Esophagus squamous epithelium (tissue), 5 donors: ENCODE measurements at regions not wholly inside any gene's neighbourhood (a gene's known extent, or its start where the extent isn't known, plus 50 kb on each side); places are given as distances from the start of the nearest gene placed in this dataset.

Experiments
- DNase-seq: peaks from one replicate; lab custom pipeline; 2025; lab: John Stamatoyannopoulos, UW
- H3K27ac ChIP-seq, 4 donors: fragments of 200-600 bp; sonication (generic); one replicate each; pipeline ENCODE4 v1.5.1; 2016 to 2019; ENCODE audit warnings: mild to moderate bottlenecking in 1 of 4
- H3K27me3 ChIP-seq, 4 donors: fragments of 200-600 bp; sonication (generic); 1 replicate in 3 of 4; 2 replicates in 1 of 4; pipeline versions ENCODE4 v1.5.1 to v1.6.0; 2017 to 2021; ENCODE audit warnings: antibody characterized with exemption in 1 of 4
- H3K36me3 ChIP-seq, 3 donors: fragments of 200-600 bp; sonication (generic); one replicate each; pipeline ENCODE4 v1.5.1; 2016 to 2019
- H3K4me1 ChIP-seq, 3 donors: fragments of 200-600 bp; sonication (generic); one replicate each; pipeline ENCODE4 v1.5.1; 2017 to 2019
- H3K4me3 ChIP-seq, 4 donors: fragments of 200-600 bp; sonication (generic); 1 replicate in 3 of 4; 2 replicates in 1 of 4; pipeline ENCODE4 v1.5.1; 2016 to 2019; ENCODE audit warnings: mild to moderate bottlenecking in 2 of 4, moderate library complexity in 1 of 4
- H3K9me3 ChIP-seq, 3 donors: fragments of 200-600 bp; sonication (generic); one replicate each; pipeline ENCODE4 v1.5.1; 2016 to 2019
- POLR2A ChIP-seq, 4 donors: fragments of 450-650 bp; IDR thresholded peaks; one replicate each; pipeline ENCODE4 v1.6.1; 2017; ENCODE audit warnings: antibody characterized with exemption in 4 of 4, mild to moderate bottlenecking in 4 of 4, moderate library complexity in 3 of 4
- WGBS, 2 donors: methylation state at CpG; one replicate each; pipeline ENCODE4 v1.1.5; 2018; 5-methylcytosine and 5-hydroxymethylcytosine counted together
- intact Hi-C: fragments of 100-400 bp; cut with DNase I; formaldehyde crosslinking; loops from one replicate; pipeline ENCODE4 v1.15.0; 2022
- TF ChIP-seq, protein P1 (sequence below), 6 experiments: fragments of 450-650 bp in 4 of 6; fragments of 200-600 bp in 2 of 6; sonication (generic) in 2 of 6; IDR thresholded peaks; one replicate each; pipeline ENCODE4 v1.5.1; 2016 to 2019; ENCODE audit warnings: antibody characterized with exemption in 6 of 6, mild to moderate bottlenecking in 4 of 6, moderate library complexity in 4 of 6
- donor health status: DM: yes; HTN: yes; CAD: no.

DNA sequence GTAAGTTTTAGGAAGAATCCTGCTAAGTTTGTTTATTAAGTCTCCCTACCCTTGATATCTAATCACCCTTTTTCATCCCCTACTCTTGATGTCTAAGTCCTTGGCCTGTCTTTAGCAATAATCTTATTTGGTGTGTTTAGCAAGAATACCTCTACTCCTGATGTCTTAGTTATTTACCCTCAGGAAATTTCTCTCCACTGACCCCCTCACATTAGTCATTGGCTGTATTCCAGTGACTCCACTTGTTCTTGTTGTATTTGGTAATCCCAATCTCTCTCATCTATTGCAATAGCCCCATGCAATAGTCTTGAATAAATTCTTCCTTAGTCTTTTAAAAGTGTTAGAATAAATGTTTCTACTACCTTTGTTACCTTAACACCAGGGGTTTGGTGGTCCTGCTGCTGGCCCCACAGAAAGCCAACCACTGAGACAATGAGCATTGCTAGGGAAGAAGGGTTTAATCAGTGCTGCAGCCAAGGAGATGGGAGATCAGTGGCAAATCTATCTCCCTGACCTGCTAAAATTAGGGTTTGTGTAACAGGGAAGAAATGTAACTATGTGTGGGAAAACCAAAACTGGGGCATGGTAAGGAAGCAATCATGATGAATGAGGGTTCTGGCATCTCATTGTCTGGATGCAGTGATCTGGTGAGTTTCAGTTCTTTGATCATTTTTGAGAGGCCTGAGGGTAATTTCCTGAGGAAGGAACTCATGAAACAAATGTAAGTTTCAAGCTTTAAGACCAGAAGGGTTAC, 236.4 kb upstream of the DAB2 start:
- H3K27ac ChIP-seq = no peak overlapping the region
- no peaks in the 10 kb centered on the region for H3K9me3 ChIP-seq
- H3K4me1 ChIP-seq = no peaks in the 10 kb centered on the region
- no peaks in the 10 kb centered on the region for H3K27me3 ChIP-seq
- no peak overlapping the region for H3K4me3 ChIP-seq
- DNase-seq = no peak
- TF ChIP-seq, protein P1, sequence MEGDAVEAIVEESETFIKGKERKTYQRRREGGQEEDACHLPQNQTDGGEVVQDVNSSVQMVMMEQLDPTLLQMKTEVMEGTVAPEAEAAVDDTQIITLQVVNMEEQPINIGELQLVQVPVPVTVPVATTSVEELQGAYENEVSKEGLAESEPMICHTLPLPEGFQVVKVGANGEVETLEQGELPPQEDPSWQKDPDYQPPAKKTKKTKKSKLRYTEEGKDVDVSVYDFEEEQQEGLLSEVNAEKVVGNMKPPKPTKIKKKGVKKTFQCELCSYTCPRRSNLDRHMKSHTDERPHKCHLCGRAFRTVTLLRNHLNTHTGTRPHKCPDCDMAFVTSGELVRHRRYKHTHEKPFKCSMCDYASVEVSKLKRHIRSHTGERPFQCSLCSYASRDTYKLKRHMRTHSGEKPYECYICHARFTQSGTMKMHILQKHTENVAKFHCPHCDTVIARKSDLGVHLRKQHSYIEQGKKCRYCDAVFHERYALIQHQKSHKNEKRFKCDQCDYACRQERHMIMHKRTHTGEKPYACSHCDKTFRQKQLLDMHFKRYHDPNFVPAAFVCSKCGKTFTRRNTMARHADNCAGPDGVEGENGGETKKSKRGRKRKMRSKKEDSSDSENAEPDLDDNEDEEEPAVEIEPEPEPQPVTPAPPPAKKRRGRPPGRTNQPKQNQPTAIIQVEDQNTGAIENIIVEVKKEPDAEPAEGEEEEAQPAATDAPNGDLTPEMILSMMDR (IDR thresholded peaks at IDR 0.05) = no peak
- TF ChIP-seq POLR2A (IDR thresholded peaks at IDR 0.05) = no peak
- intact Hi-C loops = no loop called here
- H3K36me3 ChIP-seq = no peaks in the 10 kb centered on the region

- TF ChIP-seq POLR2A (IDR thresholded peaks at IDR 0.05) = no peak
- TF ChIP-seq, protein P1 (IDR thresholded peaks at IDR 0.05) = no peak
- Histone ChIP-seq H3K4me3 (no peak overlapping the region), H3K9me3 (no peaks in the 10 kb centered on the region), H3K4me1 (no peaks in the 10 kb centered on the region), H3K27me3 (no peaks in the 10 kb centered on the region), H3K36me3 (no peaks in the 10 kb centered on the region), H3K27ac (no peak overlapping the region)
- DNase-seq = no peak
- 72 to 82% methylated on average over 1 of the region's 1 CpG for WGBS, 2 donors
- intact Hi-C loops = no loop called here
Measured at GRCh38 chr5:39660020-39660419, 235.2 kb upstream of the DAB2 start.

- intact Hi-C loops = no loop called here
- TF ChIP-seq, protein P1 (IDR thresholded peaks at IDR 0.05) = no peak
- no peak for TF ChIP-seq POLR2A (IDR thresholded peaks at IDR 0.05)
- WGBS, 2 donors = 72 to 83% methylated on average over 4 of the region's 4 CpGs
- Histone ChIP-seq H3K4me1 (no peaks in the 10 kb centered on the region), H3K9me3 (no peaks in the 10 kb centered on the region), H3K27ac (no peak overlapping the region), H3K27me3 (no peaks in the 10 kb centered on the region), H3K4me3 (no peak overlapping the region), H3K36me3 (no peaks in the 10 kb centered on the region)
- DNase-seq = no peak
Measured at GRCh38 chr5:39658866-39659265, 234.1 kb upstream of the DAB2 start.

DNA sequence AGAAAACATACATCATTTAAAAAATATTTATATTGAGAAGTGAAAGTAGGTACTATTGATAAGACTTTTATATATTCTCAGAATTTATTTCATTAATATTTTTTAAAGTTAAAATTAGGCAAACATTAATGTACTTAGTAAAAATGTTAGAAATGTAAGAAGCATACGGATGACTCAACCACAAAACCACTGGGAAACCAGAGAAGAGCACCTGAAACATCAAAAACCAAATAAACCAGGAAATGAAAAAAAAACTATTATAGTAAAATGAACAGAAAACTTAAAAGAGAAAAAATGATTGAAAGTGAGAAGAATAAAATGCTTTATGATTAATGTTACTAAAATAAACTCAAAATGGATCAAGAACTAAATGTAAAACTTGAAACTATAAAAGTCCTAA, 233.2 kb upstream of the DAB2 start:
- no peak overlapping the region for H3K27ac ChIP-seq
- no peaks in the 10 kb centered on the region for H3K36me3 ChIP-seq
- no peak for DNase-seq
- no peaks in the 10 kb centered on the region for H3K9me3 ChIP-seq
- H3K4me3 ChIP-seq = no peak overlapping the region
- no peak for TF ChIP-seq POLR2A (IDR thresholded peaks at IDR 0.05)
- TF ChIP-seq, protein P1 (IDR thresholded peaks at IDR 0.05) = no peak
- intact Hi-C loops = no loop called here
- 59 to 65% methylated on average over 1 of the region's 1 CpG for WGBS, 2 donors
- no peaks in the 10 kb centered on the region for H3K4me1 ChIP-seq
- no peaks in the 10 kb centered on the region for H3K27me3 ChIP-seq

DNA sequence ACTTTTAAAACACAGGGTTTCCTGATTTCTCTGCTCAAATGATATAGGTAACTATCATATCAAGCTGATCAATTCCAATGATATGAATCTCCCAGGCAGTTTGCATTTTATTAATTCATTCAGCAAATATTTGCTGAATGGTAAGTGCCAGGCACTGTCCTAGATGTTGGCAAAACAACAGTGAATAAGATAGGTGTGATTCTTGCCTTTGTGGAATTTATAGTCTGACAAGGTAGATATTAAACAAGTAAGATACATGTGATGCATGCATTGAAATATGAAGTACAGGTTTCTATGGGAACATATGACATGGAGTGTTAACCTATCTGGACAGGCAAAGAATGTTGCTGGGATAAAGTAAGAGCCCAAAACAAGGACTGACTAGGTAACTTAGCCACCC, 231.8 kb upstream of the DAB2 start:
- Histone ChIP-seq H3K9me3 (no peaks in the 10 kb centered on the region), H3K27me3 (no peaks in the 10 kb centered on the region), H3K27ac (no peak overlapping the region), H3K4me3 (no peak overlapping the region), H3K4me1 (no peaks in the 10 kb centered on the region), H3K36me3 (no peaks in the 10 kb centered on the region)
- intact Hi-C loops = no loop called here
- DNase-seq = no peak
- TF ChIP-seq POLR2A (IDR thresholded peaks at IDR 0.05) = no peak
- TF ChIP-seq, protein P1 (IDR thresholded peaks at IDR 0.05) = no peak
